ENCODE measurements at regions not wholly inside any gene's neighbourhood (a gene's known extent, or its start where the extent isn't known, plus 50 kb on each side); places are given as distances from the start of the nearest gene placed in this dataset.
A peak's percentile ranks its signal among the peaks of the same experiment; 100 is the strongest.

GRCh38 chr3:72248389-72248761 lies 463.4 kb upstream of the PROK2 start:
- Histone ChIP-seq H3K27me3 (ENCODE audit: low read depth) (no peaks in the 10 kb centered on the region), H3K4me3 (no peak overlapping the region), H3K27ac (replicated peaks) (no peak overlapping the region), H3K36me3 (no peaks in the 10 kb centered on the region), H3K4me1 (peaks cover 48% of the 10 kb centered on the region), H3K9me3 (replicated peaks) (no peaks in the 10 kb centered on the region)
- no peak for TF ChIP-seq CTCF (IDR thresholded peaks at IDR 0.05; ENCODE audit: borderline replicate concordance)
- no peak for DNase-seq
- intact Hi-C loops (cut with micrococcal nuclease) = no loop called here

DNA sequence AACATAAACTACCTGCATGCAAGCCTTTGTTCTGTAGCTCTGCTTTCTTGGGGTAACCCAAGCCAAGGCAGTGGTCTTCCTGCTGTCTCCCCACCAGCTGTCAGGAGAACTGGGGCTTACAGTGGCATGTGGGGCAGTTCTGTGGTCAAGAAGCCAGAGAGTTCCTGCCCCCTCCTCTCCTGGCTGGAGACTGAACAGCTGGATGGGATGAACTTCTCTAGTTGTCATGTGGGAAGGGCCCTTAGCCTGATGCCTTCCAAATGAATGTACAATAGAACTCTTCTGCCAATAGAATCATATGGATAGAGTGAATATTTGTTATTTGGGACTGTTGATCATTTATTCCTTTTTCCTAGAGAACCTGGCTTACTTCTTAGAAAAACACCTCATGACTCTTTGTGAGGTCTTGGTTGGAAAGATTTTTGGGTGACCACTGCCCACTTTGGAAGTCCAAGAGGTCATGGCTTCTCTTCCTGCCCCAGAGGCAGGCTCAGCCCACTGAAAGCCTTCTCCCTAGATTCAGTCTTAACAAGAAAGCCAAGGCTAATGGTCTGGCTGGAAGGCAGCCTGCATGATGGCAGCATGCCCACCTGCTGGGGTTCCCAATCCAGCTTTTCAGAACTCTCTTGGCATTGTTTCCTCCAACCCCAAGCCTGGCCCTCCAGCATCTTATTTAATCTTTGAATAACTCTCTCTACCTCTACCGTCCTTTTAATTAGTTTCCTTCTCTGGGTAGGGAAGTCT lies 462.9 kb upstream of the PROK2 start:
- no peak overlapping the region for H3K27ac ChIP-seq (replicated peaks)
- H3K9me3 ChIP-seq (replicated peaks) = no peaks in the 10 kb centered on the region
- H3K27me3 ChIP-seq (ENCODE audit: low read depth) = no peaks in the 10 kb centered on the region
- peaks cover 48% of the 10 kb centered on the region for H3K4me1 ChIP-seq
- intact Hi-C loops (cut with micrococcal nuclease) = no loop called here
- TF ChIP-seq CTCF (IDR thresholded peaks at IDR 0.05; ENCODE audit: borderline replicate concordance) = no peak
- peak; percentile 43 for DNase-seq
- no peaks in the 10 kb centered on the region for H3K36me3 ChIP-seq
- no peak overlapping the region for H3K4me3 ChIP-seq

GRCh38 chr3:72247126-72247525 lies 462.2 kb upstream of the PROK2 start:
- no peak overlapping the region for H3K4me3 ChIP-seq
- intact Hi-C loops (cut with micrococcal nuclease) = no loop called here
- H3K27ac ChIP-seq (replicated peaks) = no peak overlapping the region
- peaks cover 48% of the 10 kb centered on the region for H3K4me1 ChIP-seq
- DNase-seq = no peak
- no peaks in the 10 kb centered on the region for H3K27me3 ChIP-seq (ENCODE audit: low read depth)
- H3K9me3 ChIP-seq (replicated peaks) = no peaks in the 10 kb centered on the region
- no peak for TF ChIP-seq CTCF (IDR thresholded peaks at IDR 0.05; ENCODE audit: borderline replicate concordance)
- H3K36me3 ChIP-seq = no peaks in the 10 kb centered on the region

GRCh38 chr3:72246685-72247084 lies 461.7 kb upstream of the PROK2 start:
- Histone ChIP-seq H3K4me1 (peaks cover 48% of the 10 kb centered on the region), H3K36me3 (no peaks in the 10 kb centered on the region), H3K4me3 (no peak overlapping the region), H3K27ac (replicated peaks) (peak overlapping the region; percentile 19), H3K27me3 (ENCODE audit: low read depth) (no peaks in the 10 kb centered on the region), H3K9me3 (replicated peaks) (no peaks in the 10 kb centered on the region)
- intact Hi-C loops (cut with micrococcal nuclease) = no loop called here
- DNase-seq = peak; percentile 57
- no peak for TF ChIP-seq CTCF (IDR thresholded peaks at IDR 0.05; ENCODE audit: borderline replicate concordance)

- DNase-seq = peak; percentile 71
- Histone ChIP-seq H3K9me3 (replicated peaks) (no peaks in the 10 kb centered on the region), H3K27me3 (ENCODE audit: low read depth) (no peaks in the 10 kb centered on the region), H3K36me3 (no peaks in the 10 kb centered on the region), H3K27ac (replicated peaks) (peak overlapping the region; percentile 33), H3K4me1 (peaks cover 48% of the 10 kb centered on the region), H3K4me3 (no peak overlapping the region)
- peak; percentile 13 for TF ChIP-seq CTCF (IDR thresholded peaks at IDR 0.05; ENCODE audit: borderline replicate concordance)
- intact Hi-C loops (cut with micrococcal nuclease) = no loop called here
Observed at GRCh38 chr3:72245183-72245811, 460.3 kb upstream of the PROK2 start.
